Epithelial cell of esophagus (primary cell): ENCODE measurements at regions not wholly inside any gene's neighbourhood (a gene's known extent, or its start where the extent isn't known, plus 50 kb on each side); places are given as distances from the start of the nearest gene placed in this dataset.
"Not testable (repeated sequence)": the region's sequence is repeated elsewhere in the genome, so short reads cannot be mapped to it uniquely, and the experiment has no call there.

Experiments
- DNase-seq: peaks from one replicate; pipeline ENCODE4 v3.0.0; 2010; ENCODE audit warnings: low read depth
- H3K4me3 ChIP-seq: 2 replicates; pipeline ENCODE4 v1.5.1; 2011; ENCODE audit warnings: mild to moderate bottlenecking, low read length, control low read depth
- CTCF ChIP-seq: IDR thresholded peaks from 2 replicates; pipeline ENCODE4 v1.5.1; 2011; ENCODE audit warnings: low read depth, mild to moderate bottlenecking, low read length, control low read depth, inconsistent platforms; ENCODE audit not compliant: insufficient read depth; ENCODE audit errors: missing control alignments

- H3K4me3 ChIP-seq = no peak overlapping the region
- DNase-seq = peak; percentile 74
- TF ChIP-seq CTCF = peak; percentile 79
Measured at GRCh38 chr10:5283305-5284158, 81.2 kb upstream of the UCN3 start.

- H3K4me3 ChIP-seq = no peak overlapping the region
- no peak for TF ChIP-seq CTCF
- DNase-seq = peak; percentile 84
Measured at GRCh38 chr10:5284311-5285057, 80.3 kb upstream of the UCN3 start.

GRCh38 chr10:5285186-5285585 lies 79.6 kb upstream of the UCN3 start:
- H3K4me3 ChIP-seq = no peak overlapping the region
- no peak for DNase-seq
- no peak for TF ChIP-seq CTCF

- no peak for DNase-seq
- TF ChIP-seq CTCF = no peak
- H3K4me3 ChIP-seq = no peak overlapping the region
Measured at GRCh38 chr10:5288359-5288758, 76.4 kb upstream of the UCN3 start.

- not testable (repeated sequence) for DNase-seq, H3K4me3 ChIP-seq
Measured at GRCh38 chr10:5289228-5289627, 75.5 kb upstream of the UCN3 start.

- no peak overlapping the region for H3K4me3 ChIP-seq
- TF ChIP-seq CTCF = no peak
- DNase-seq = peak; percentile 96
Measured at GRCh38 chr10:5291501-5292195, 73.1 kb upstream of the UCN3 start.

GRCh38 chr10:5292196-5292735 lies 72.5 kb upstream of the UCN3 start:
- no peak for TF ChIP-seq CTCF
- no peak overlapping the region for H3K4me3 ChIP-seq
- DNase-seq = peak; percentile 49

- not testable (repeated sequence) for DNase-seq, H3K4me3 ChIP-seq
Measured at GRCh38 chr10:5292970-5293369, 71.8 kb upstream of the UCN3 start.
